AG04450 (cell line): ENCODE measurements at regions not wholly inside any gene's neighbourhood (a gene's known extent, or its start where the extent isn't known, plus 50 kb on each side); places are given as distances from the start of the nearest gene placed in this dataset.

Experiments
- CTCF ChIA-PET: fragments of 300-600, 350-600 bp; formaldehyde crosslinking; extraction: SDS; loops from one replicate; lab custom pipeline; 2022; ENCODE audit warnings: antibody characterized with exemption, inconsistent platforms; lab: Charles Lee
- POLR2A ChIA-PET: fragments of 350-600 bp; formaldehyde crosslinking; extraction: SDS; loops from one replicate; lab custom pipeline; 2021; ENCODE audit warnings: antibody characterized with exemption, inconsistent platforms; lab: Yijun Ruan, JAX
- DNase-seq: peaks from one replicate; pipeline ENCODE4 v3.0.0-alpha.2; 2011; ENCODE audit warnings: low read depth, low spot score
- H3K27ac ChIP-seq: one replicate; pipeline ENCODE4 v1.5.1; 2012; ENCODE audit warnings: low read depth, low read length, control low read depth
- H3K27me3 ChIP-seq: one replicate; pipeline ENCODE4 v1.6.0; 2012; ENCODE audit warnings: low read length; ENCODE audit not compliant: control insufficient read depth, insufficient read depth
- H3K4me3 ChIP-seq: 2 replicates; pipeline ENCODE4 v1.5.1; 2011; ENCODE audit warnings: mild to moderate bottlenecking, low read depth, low read length, control low read depth
- H3K9me3 ChIP-seq: 2 replicates; pipeline ENCODE4 v1.5.1; 2012; ENCODE audit warnings: low read length; ENCODE audit not compliant: control insufficient read depth, insufficient read depth
- TF ChIP-seq, protein P1 (sequence below): IDR thresholded peaks from 2 replicates; pipeline ENCODE4 v1.5.1; 2011; ENCODE audit warnings: low read depth, low read length, control low read depth, inconsistent platforms

DNA sequence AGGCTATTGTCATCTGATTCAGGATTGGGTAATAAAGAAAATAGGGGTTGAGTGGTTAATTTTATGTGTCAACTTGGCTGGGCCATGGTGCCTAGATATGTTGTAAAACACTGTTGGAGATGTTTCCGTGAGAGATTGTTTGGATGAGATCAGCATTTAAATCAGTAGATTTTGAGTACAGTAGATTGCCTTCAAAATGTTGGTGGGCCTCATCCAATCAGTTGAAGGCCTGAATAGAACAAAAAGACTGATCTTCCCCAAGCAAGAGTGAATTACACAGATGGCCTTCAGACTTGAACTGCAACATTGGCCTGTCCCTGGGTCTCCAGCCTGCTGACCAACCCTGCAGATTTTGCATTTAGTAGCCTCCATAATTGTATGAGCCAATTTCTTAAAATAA, 401.3 kb upstream of the KIF2A start:
- ChIA-PET POLR2A (no interaction called here), CTCF (no interaction called here)
- H3K4me3 ChIP-seq: no peak overlapping the region
- H3K27ac ChIP-seq: no peak overlapping the region
- no peaks in the 10 kb centered on the region for H3K9me3 ChIP-seq
- TF ChIP-seq, protein P1, sequence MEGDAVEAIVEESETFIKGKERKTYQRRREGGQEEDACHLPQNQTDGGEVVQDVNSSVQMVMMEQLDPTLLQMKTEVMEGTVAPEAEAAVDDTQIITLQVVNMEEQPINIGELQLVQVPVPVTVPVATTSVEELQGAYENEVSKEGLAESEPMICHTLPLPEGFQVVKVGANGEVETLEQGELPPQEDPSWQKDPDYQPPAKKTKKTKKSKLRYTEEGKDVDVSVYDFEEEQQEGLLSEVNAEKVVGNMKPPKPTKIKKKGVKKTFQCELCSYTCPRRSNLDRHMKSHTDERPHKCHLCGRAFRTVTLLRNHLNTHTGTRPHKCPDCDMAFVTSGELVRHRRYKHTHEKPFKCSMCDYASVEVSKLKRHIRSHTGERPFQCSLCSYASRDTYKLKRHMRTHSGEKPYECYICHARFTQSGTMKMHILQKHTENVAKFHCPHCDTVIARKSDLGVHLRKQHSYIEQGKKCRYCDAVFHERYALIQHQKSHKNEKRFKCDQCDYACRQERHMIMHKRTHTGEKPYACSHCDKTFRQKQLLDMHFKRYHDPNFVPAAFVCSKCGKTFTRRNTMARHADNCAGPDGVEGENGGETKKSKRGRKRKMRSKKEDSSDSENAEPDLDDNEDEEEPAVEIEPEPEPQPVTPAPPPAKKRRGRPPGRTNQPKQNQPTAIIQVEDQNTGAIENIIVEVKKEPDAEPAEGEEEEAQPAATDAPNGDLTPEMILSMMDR: no peak
- DNase-seq: no peak
- H3K27me3 ChIP-seq: no peaks in the 10 kb centered on the region

DNA sequence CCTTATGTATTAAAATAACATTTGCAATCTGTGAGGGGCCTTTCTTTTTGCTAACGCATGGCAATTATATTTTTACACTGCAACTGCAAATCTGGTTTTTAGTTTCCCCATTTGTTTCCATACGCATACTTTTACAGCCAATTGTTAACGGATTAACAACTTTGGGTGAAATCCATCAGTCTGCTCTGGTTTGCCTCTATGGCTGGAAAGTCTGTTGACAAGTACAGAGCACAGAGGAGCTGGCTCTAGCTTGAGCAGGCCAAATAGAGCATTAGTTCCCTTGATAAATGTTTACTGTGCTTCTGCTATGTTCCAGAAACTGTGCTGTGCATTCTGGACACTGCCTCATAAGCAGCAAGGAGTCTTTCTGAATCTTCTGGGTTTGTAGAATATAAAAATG, 400.4 kb upstream of the KIF2A start:
- POLR2A ChIA-PET: no interaction called here

DNA sequence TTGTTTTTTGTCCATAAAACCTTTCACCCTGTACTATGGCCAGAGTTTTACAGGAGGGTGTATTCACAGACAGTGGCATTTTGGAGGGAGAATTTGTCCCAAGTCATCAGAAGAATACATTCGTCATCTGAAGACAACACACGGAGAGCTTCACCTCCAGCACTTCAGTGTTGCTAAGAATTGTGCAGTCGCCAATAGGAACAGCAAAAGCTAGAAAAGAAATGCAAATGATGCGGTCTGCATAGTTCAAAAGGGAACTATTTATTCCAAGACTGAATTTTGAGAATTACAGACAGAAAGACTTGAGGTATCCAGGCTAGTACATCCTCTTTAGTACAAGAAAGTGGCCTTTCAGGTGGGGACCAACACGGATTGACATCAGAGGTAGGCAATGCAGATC, 399.2 kb upstream of the KIF2A start:
- no peak overlapping the region for H3K4me3 ChIP-seq
- TF ChIP-seq, protein P1: no peak
- no peak for DNase-seq
- H3K27ac ChIP-seq: no peak overlapping the region
- H3K27me3 ChIP-seq: no peaks in the 10 kb centered on the region
- ChIA-PET POLR2A (no interaction called here), CTCF (no interaction called here)
- no peaks in the 10 kb centered on the region for H3K9me3 ChIP-seq

More for the DNA sequence above, 400.4 kb upstream of the KIF2A start:
- Histone ChIP-seq H3K9me3 (no peaks in the 10 kb centered on the region), H3K27ac (no peak overlapping the region), H3K4me3 (no peak overlapping the region), H3K27me3 (no peaks in the 10 kb centered on the region)
- TF ChIP-seq, protein P1: no peak
- DNase-seq: no peak
- CTCF ChIA-PET: no interaction called here

DNA sequence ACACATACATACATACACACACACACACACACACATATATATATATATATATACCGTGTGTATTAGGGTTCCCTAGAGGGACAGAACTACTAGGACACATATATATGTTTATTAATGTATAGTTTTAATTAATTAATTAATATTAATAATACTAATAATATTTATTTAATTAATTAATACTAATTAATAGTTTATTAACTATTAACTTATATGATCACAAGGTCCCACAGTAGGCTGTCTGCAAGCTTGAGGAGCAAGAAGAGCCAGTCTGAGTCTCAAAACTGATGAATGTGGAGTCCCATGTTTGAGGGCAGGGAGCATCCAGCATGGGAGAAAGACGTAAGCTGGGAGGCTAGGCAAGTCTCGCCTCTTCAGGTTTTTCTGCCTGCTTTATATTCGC, 398.0 kb upstream of the KIF2A start:
- TF ChIP-seq, protein P1: no peak
- ChIA-PET POLR2A (interaction anchor here (0.7 kb wide), 1 partner anchor 797 kb away, joined by 3 read pairs; no protein-coding TSS in a partner anchor), CTCF (no interaction called here)
- Histone ChIP-seq H3K9me3 (no peaks in the 10 kb centered on the region; the same call in 1 of the 2 replicates), H3K27ac (no peak overlapping the region), H3K27me3 (no peaks in the 10 kb centered on the region), H3K4me3 (no peak overlapping the region)
- DNase-seq: no peak

DNA sequence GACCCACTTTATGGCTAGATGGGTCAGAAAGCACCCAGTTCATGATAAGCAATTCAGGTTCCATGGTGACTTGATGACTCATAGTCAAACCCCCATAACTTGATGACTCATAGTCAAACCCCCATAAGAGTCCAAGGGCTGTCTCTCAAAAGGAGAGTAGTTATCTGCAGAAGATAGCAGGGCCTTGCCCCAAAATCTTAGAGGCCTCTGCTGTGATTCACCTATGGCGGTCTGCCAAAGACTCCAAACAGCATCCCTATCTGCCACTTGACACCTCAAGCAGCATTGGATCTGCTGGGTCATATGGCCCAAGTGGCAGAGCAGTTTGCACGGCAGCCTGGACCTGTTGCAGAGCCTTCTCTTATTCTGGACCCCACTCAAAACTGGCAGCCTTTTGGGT, 395.2 kb upstream of the KIF2A start:
- TF ChIP-seq, protein P1: no peak
- H3K27ac ChIP-seq: no peak overlapping the region
- CTCF ChIA-PET: no interaction called here
- no peak for DNase-seq
- no peaks in the 10 kb centered on the region; the same call in 1 of the 2 replicates for H3K9me3 ChIP-seq
- H3K27me3 ChIP-seq: no peaks in the 10 kb centered on the region
- H3K4me3 ChIP-seq: no peak overlapping the region
- POLR2A ChIA-PET: no interaction called here
